Breast epithelium (tissue), 4 donors: ENCODE measurements at regions not wholly inside any gene's neighbourhood (a gene's known extent, or its start where the extent isn't known, plus 50 kb on each side); places are given as distances from the start of the nearest gene placed in this dataset.

Source experiments
- DNase-seq, 2 donors: peaks; one replicate each; pipeline ENCODE4 v3.0.0-alpha.2; 2019; ENCODE audit warnings: low spot score in 2 of 2
- H3K27ac ChIP-seq, 2 donors: fragments of 200-600 bp; sonication (generic) in 1 of 2; one replicate each; pipeline ENCODE4 v1.5.1; 2016 to 2019; ENCODE audit warnings: mild to moderate bottlenecking in 1 of 2
- H3K27me3 ChIP-seq, 2 donors: fragments of 200-600 bp; sonication (generic) in 1 of 2; one replicate each; pipeline versions ENCODE4 v1.5.1 to v1.6.0; 2017 to 2019; ENCODE audit warnings: control low read depth in 1 of 2, mild to moderate bottlenecking in 1 of 2
- H3K36me3 ChIP-seq: fragments of 200-600 bp; one replicate; pipeline ENCODE4 v1.5.1; 2019
- H3K4me1 ChIP-seq, 2 donors: fragments of 200-600 bp; sonication (generic); one replicate each; pipeline ENCODE4 v1.5.1; 2016 to 2019; ENCODE audit warnings: control low read depth in 1 of 2
- H3K4me3 ChIP-seq, 3 donors: fragments of 200-600 bp; sonication (generic); 1 replicate in 2 of 3; 2 replicates in 1 of 3; pipeline ENCODE4 v1.5.1; 2016 to 2019; ENCODE audit warnings: mild to moderate bottlenecking in 3 of 3, moderate library complexity in 2 of 3
- H3K9me3 ChIP-seq, 2 donors: fragments of 200-600 bp; sonication (generic) in 1 of 2; one replicate each; pipeline ENCODE4 v1.5.1; 2016 to 2019; ENCODE audit warnings: control low read depth in 1 of 2
- CTCF ChIP-seq, 3 donors: fragments of 450-650 bp; IDR thresholded peaks; one replicate each; pipeline ENCODE4 v1.5.1; 2016 to 2017; ENCODE audit warnings: antibody characterized with exemption in 3 of 3, mild to moderate bottlenecking in 3 of 3, moderate library complexity in 3 of 3
- POLR2A ChIP-seq: fragments of 450-650 bp; IDR thresholded peaks from one replicate; pipeline ENCODE4 v1.6.1; 2016; ENCODE audit warnings: antibody characterized with exemption, mild to moderate bottlenecking, moderate library complexity
- POLR2AphosphoS5 ChIP-seq, 3 donors: sonication (generic); formaldehyde crosslinking; IDR thresholded peaks; one replicate each; pipeline ENCODE4 v1.6.1; 2017; ENCODE audit warnings: antibody characterized with exemption in 3 of 3
- intact Hi-C: fragments of 100-400 bp; cut with DNase I; formaldehyde crosslinking; loops from one replicate; pipeline ENCODE4 v1.15.1; 2023; ENCODE audit warnings: low total_unique reads

- Histone ChIP-seq H3K27ac (no peak overlapping the region), H3K4me3 (no peak overlapping the region), H3K27me3 (no peaks in the 10 kb centered on the region), H3K4me1 (no peaks in the 10 kb centered on the region), H3K36me3 (no peaks in the 10 kb centered on the region), H3K9me3 (no peaks in the 10 kb centered on the region)
- intact Hi-C loops = no loop called here
- no peak for DNase-seq
- no peak for TF ChIP-seq POLR2A
- no peak for TF ChIP-seq CTCF (IDR thresholded peaks at IDR 0.05)
- TF ChIP-seq POLR2AphosphoS5 (IDR thresholded peaks at IDR 0.05) = no peak
These were observed 408.6 kb downstream of the PDCD6IP start for GRCh38 chr3:34207002-34207401.

DNA sequence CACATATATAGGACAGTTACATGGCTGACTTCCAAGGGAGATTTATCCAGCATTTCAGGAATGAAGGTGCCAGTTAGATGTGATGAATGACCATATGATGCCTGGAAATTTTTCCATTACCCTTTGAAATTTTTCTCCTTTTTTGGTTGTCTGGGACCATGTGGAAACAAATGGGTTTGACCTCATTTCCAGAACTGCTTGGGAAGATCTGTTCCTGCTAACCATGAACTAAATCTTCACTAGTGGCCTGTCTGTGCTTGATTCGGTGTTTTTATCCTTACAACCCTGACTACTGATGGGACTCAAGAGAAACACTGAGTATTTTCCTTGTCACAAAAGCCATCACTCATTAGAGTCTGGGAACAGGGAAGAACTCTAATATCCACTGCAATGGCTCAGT lies 409.4 kb downstream of the PDCD6IP start:
- Histone ChIP-seq H3K36me3 (no peaks in the 10 kb centered on the region), H3K4me3 (no peak overlapping the region), H3K27me3 (no peaks in the 10 kb centered on the region), H3K9me3 (no peaks in the 10 kb centered on the region), H3K4me1 (no peaks in the 10 kb centered on the region), H3K27ac (no peak overlapping the region)
- intact Hi-C loops = no loop called here
- no peak for DNase-seq
- no peak for TF ChIP-seq POLR2AphosphoS5 (IDR thresholded peaks at IDR 0.05)
- no peak for TF ChIP-seq POLR2A
- no peak for TF ChIP-seq CTCF (IDR thresholded peaks at IDR 0.05)

DNA sequence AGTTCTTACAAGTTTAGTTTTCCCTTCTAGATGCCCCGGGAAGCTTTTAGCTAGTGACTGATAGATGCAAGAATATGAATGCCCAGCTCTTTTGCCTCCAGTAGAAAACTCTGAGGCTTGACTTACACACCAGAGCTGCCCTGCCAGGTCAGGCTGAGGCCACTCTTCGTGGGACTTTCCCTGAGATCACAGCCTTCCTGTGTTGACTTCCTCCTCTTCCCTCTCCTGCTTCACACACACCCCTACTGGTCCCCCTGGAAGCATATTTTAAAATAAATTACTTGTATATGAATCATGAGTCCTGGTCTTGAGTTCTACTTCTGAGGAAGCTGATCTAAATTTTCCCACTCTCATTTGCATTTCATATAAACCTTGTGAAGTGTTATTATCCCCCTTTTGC lies 413.7 kb downstream of the PDCD6IP start:
- Histone ChIP-seq H3K36me3 (no peaks in the 10 kb centered on the region), H3K4me3 (no peak overlapping the region), H3K9me3 (no peaks in the 10 kb centered on the region), H3K27me3 (no peaks in the 10 kb centered on the region), H3K27ac (peak overlapping the region in 1 of 2 donors; percentile 15), H3K4me1 (no peaks in the 10 kb centered on the region)
- intact Hi-C loops = no loop called here
- no peak for DNase-seq
- TF ChIP-seq POLR2AphosphoS5 (IDR thresholded peaks at IDR 0.05) = no peak
- TF ChIP-seq CTCF (IDR thresholded peaks at IDR 0.05) = no peak
- TF ChIP-seq POLR2A = no peak

GRCh38 chr3:34212656-34213055 lies 414.2 kb downstream of the PDCD6IP start:
- Histone ChIP-seq H3K27ac (peak overlapping the region in 1 of 2 donors; percentile 15), H3K4me3 (no peak overlapping the region), H3K4me1 (no peaks in the 10 kb centered on the region), H3K36me3 (no peaks in the 10 kb centered on the region), H3K27me3 (no peaks in the 10 kb centered on the region), H3K9me3 (no peaks in the 10 kb centered on the region)
- no peak for TF ChIP-seq CTCF (IDR thresholded peaks at IDR 0.05)
- no peak for TF ChIP-seq POLR2A
- TF ChIP-seq POLR2AphosphoS5 (IDR thresholded peaks at IDR 0.05) = no peak
- peak in 1 of 2 donors; percentile 74 for DNase-seq
- intact Hi-C loops = no loop called here

DNA sequence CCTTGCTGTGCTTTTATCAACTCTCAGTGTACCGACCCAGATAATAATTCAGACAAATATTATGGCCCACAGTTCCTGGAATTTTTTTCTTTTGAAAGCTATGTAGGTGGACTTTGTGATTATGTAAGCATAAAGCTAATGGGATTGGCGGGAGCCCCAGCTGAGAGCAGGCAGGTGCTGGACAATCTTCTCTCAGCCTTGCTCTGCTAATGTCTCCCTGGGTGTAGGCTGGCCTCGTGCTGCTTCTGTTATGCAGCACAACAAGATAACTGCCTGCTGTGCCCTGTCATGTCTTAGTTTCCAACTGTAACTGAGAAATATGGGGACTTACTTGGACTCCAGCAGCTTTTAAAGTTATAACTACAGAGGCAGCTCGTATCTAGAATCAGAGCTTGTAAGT lies 415.0 kb downstream of the PDCD6IP start:
- no peak overlapping the region for H3K4me3 ChIP-seq
- DNase-seq = no peak
- intact Hi-C loops = no loop called here
- no peak overlapping the region for H3K27ac ChIP-seq
- TF ChIP-seq CTCF (IDR thresholded peaks at IDR 0.05) = no peak
- no peak for TF ChIP-seq POLR2AphosphoS5 (IDR thresholded peaks at IDR 0.05)
- no peak for TF ChIP-seq POLR2A
- H3K9me3 ChIP-seq = no peaks in the 10 kb centered on the region
- H3K4me1 ChIP-seq = no peaks in the 10 kb centered on the region
- H3K36me3 ChIP-seq = no peaks in the 10 kb centered on the region
- no peaks in the 10 kb centered on the region for H3K27me3 ChIP-seq
